ENCODE measurements at regions not wholly inside any gene's neighbourhood (a gene's known extent, or its start where the extent isn't known, plus 50 kb on each side); places are given as distances from the start of the nearest gene placed in this dataset.

DNA sequence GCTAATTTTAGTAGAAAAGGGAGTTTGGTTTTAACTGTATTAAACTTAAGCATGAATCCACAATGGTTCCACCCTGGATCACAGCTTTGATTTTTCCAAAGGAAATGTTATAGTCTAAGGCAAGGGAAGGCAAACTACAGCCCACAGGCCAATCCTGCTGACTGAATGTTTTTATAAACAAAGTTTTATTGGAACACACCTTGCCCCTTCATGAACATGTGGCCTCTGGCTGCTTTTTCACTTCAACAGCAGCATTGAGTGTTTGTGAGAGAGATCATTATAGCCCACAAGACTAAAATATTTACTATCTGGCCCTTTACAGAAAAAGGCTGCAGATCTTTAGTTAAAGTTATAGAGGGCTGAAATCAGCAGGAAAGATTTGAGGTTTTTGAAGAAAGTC is 198.7 kb downstream of the IRS2 start:
- Histone ChIP-seq H3K4me3 (replicated peaks in 1 of 2; ENCODE audit: low read depth in 1 of 2, low read length in 2 of 2) (no peak overlapping the region), H3K9ac (ENCODE audit: low read length) (no peak overlapping the region), H2AFZ (ENCODE audit: low read depth, low read length, poor library complexity, severe bottlenecking) (no peak overlapping the region), H3K4me1 (ENCODE audit: control insufficient read depth in 1 of 2, insufficient read depth in 2 of 2, low read length in 2 of 2) (no peaks in the 10 kb centered on the region), H3K79me2 (ENCODE audit: insufficient read depth, low read length) (no peaks in the 10 kb centered on the region), H3K27me3 (ENCODE audit: insufficient read depth, low read length) (no peaks in the 10 kb centered on the region), H4K20me1 (ENCODE audit: insufficient read depth) (no peaks in the 10 kb centered on the region), H3K9me3 (ENCODE audit: control insufficient read depth in 1 of 2, insufficient read depth in 1 of 2, low read depth in 1 of 2, low read length in 2 of 2) (no peaks in the 10 kb centered on the region), H3K9me2 (ENCODE audit: insufficient read depth) (0 out of 2 replicates have a peak, but pooled peaks cover 4% of the 10 kb centered on the region), H3K4me2 (ENCODE audit: low read length) (no peak overlapping the region), H3K36me3 (ENCODE audit: control insufficient read depth in 1 of 2, insufficient read depth in 2 of 2, low read length in 2 of 2) (no peaks in the 10 kb centered on the region), H3K27ac (ENCODE audit: low read depth, low read length) (no peak overlapping the region)
- BruUV-seq (replicated peaks): no TSS peak
- DNase-seq (ENCODE audit: low read depth, low spot score): no peak
- TF ChIP-seq ZFX (IDR thresholded peaks at IDR 0.05) (no peak), SRF (IDR thresholded peaks at IDR 0.05; ENCODE audit: low read depth) (no peak), YY1 (IDR thresholded peaks at IDR 0.05; ENCODE audit: extremely low read depth, insufficient replicate concordance, low read depth, low read length) (no peak), SP1 (IDR thresholded peaks at IDR 0.05; ENCODE audit: low read depth) (no peak), POLR2AphosphoS5 (IDR thresholded peaks at IDR 0.05; ENCODE audit: low read depth, low read length) (no peak), JUND (IDR thresholded peaks at IDR 0.05) (no peak), CBX3 (IDR thresholded peaks at IDR 0.05; ENCODE audit: low read depth) (no peak), TCF7L2 (IDR thresholded peaks at IDR 0.05; ENCODE audit: borderline replicate concordance, extremely low read depth, insufficient read depth, insufficient read length) (no peak), EGR1 (IDR thresholded peaks at IDR 0.05; ENCODE audit: low read depth) (no peak), ZNF274 (IDR thresholded peaks at IDR 0.05; ENCODE audit: low read depth, low read length) (no peak), SIN3A (IDR thresholded peaks at IDR 0.05; ENCODE audit: low read depth) (no peak), POLR2A (IDR thresholded peaks at IDR 0.05; ENCODE audit: borderline replicate concordance, extremely low read depth, insufficient read depth, insufficient read length) (no peak)
- TF ChIP-seq, protein P1, sequence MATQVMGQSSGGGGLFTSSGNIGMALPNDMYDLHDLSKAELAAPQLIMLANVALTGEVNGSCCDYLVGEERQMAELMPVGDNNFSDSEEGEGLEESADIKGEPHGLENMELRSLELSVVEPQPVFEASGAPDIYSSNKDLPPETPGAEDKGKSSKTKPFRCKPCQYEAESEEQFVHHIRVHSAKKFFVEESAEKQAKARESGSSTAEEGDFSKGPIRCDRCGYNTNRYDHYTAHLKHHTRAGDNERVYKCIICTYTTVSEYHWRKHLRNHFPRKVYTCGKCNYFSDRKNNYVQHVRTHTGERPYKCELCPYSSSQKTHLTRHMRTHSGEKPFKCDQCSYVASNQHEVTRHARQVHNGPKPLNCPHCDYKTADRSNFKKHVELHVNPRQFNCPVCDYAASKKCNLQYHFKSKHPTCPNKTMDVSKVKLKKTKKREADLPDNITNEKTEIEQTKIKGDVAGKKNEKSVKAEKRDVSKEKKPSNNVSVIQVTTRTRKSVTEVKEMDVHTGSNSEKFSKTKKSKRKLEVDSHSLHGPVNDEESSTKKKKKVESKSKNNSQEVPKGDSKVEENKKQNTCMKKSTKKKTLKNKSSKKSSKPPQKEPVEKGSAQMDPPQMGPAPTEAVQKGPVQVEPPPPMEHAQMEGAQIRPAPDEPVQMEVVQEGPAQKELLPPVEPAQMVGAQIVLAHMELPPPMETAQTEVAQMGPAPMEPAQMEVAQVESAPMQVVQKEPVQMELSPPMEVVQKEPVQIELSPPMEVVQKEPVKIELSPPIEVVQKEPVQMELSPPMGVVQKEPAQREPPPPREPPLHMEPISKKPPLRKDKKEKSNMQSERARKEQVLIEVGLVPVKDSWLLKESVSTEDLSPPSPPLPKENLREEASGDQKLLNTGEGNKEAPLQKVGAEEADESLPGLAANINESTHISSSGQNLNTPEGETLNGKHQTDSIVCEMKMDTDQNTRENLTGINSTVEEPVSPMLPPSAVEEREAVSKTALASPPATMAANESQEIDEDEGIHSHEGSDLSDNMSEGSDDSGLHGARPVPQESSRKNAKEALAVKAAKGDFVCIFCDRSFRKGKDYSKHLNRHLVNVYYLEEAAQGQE (IDR thresholded peaks at IDR 0.05; ENCODE audit: low read depth): no peak
- TF ChIP-seq, protein P2, sequence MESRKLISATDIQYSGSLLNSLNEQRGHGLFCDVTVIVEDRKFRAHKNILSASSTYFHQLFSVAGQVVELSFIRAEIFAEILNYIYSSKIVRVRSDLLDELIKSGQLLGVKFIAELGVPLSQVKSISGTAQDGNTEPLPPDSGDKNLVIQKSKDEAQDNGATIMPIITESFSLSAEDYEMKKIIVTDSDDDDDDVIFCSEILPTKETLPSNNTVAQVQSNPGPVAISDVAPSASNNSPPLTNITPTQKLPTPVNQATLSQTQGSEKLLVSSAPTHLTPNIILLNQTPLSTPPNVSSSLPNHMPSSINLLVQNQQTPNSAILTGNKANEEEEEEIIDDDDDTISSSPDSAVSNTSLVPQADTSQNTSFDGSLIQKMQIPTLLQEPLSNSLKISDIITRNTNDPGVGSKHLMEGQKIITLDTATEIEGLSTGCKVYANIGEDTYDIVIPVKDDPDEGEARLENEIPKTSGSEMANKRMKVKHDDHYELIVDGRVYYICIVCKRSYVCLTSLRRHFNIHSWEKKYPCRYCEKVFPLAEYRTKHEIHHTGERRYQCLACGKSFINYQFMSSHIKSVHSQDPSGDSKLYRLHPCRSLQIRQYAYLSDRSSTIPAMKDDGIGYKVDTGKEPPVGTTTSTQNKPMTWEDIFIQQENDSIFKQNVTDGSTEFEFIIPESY (IDR thresholded peaks at IDR 0.05; ENCODE audit: extremely low read depth, insufficient replicate concordance, low read length): no peak
- intact Hi-C loops (cut with micrococcal nuclease): no loop called here
- POLR2A ChIA-PET: no interaction called here
- ATAC-seq: no peak
- RAD21 ChIA-PET (ENCODE audit: low non-redundant PET in 1 of 2, low total read pairs in 2 of 2, uncharacterized antibody in 2 of 2, unreplicated experiment in 2 of 2): no interaction called here
- CTCF ChIA-PET: no interaction called here

All from HCT116 (cell line).